GM12878 (cell line): ENCODE measurements at regions not wholly inside any gene's neighbourhood (a gene's known extent, or its start where the extent isn't known, plus 50 kb on each side); places are given as distances from the start of the nearest gene placed in this dataset.

Experiments
- ATAC-seq: fragments of 200-7000 bp; cut with Tn5 transposase; 3 replicates; pipeline ENCODE4 v1.9.1; 2020; ENCODE audit warnings: mild to moderate bottlenecking, moderate library complexity
- BruUV-seq: library from RNA; stranded (reverse); fragments of 400-500 nt; replicated peaks from 2 replicates; lab custom pipeline; 2021; lab: Mats Ljungman, UMichigan
- CTCF ChIA-PET: fragments of 300-600 bp; sonication (Branson Sonifier 250); formaldehyde crosslinking; extraction: SDS; loops from one replicate; lab custom pipeline; 2021; ENCODE audit warnings: inconsistent platforms; lab: Yijun Ruan, JAX
- POLR2A ChIA-PET: fragments of 350-600 bp; formaldehyde crosslinking; extraction: SDS; loops from one replicate; lab custom pipeline; 2021; ENCODE audit warnings: inconsistent platforms; lab: Charles Lee
- RAD21 ChIA-PET: fragments of 300-600 bp; sonication (Branson Sonifier 250); formaldehyde crosslinking; loops from one replicate; lab custom pipeline; 2023; ENCODE audit warnings: antibody characterized with exemption; ENCODE audit not compliant: unreplicated experiment; lab: Charles Lee
- SMC1A ChIA-PET: fragments of 300-600 bp; sonication (Branson Sonifier 250); formaldehyde crosslinking; loops from one replicate; lab custom pipeline; 2023; ENCODE audit not compliant: unreplicated experiment, uncharacterized antibody; lab: Charles Lee
- DNase-seq: peaks from one replicate; pipeline ENCODE4 v3.0.0-alpha.2; 2011; ENCODE audit warnings: low read depth, low spot score
- FAIRE-seq: peaks from 3 replicates; lab custom pipeline; 2011; peaks lifted over from hg19 to GRCh38; lab: Jason Lieb, UNC
- H2AFZ ChIP-seq: 2 replicates; pipeline ENCODE4 v1.6.0; 2011; ENCODE audit warnings: low read depth, low read length, control low read depth; ENCODE audit not compliant: control insufficient read depth
- H3K27ac ChIP-seq: 2 replicates; pipeline ENCODE4 v1.5.1; 2011; ENCODE audit warnings: control low read depth; ENCODE audit not compliant: control insufficient read depth, insufficient read depth
- H3K27me3 ChIP-seq, 2 experiments: replicated peaks in 1 of 2; 2 replicates each; pipeline versions ENCODE4 v1.6.0 to v1.6.1; 2011; ENCODE audit warnings: low read length in 1 of 2; ENCODE audit not compliant: control insufficient read depth in 2 of 2, insufficient read depth in 2 of 2
- H3K36me3 ChIP-seq, 2 experiments: 2 replicates each; pipeline ENCODE4 v1.5.1; 2011; ENCODE audit warnings: low read length in 1 of 2; ENCODE audit not compliant: control insufficient read depth in 2 of 2, insufficient read depth in 2 of 2
- H3K4me1 ChIP-seq: 2 replicates; pipeline ENCODE4 v1.6.1; 2011; ENCODE audit warnings: mild to moderate bottlenecking, low read length, moderate library complexity, mixed read lengths; ENCODE audit not compliant: control insufficient read depth, insufficient read depth
- H3K4me2 ChIP-seq: 2 replicates; pipeline ENCODE4 v1.6.0; 2011; ENCODE audit warnings: control low read depth; ENCODE audit not compliant: control insufficient read depth, insufficient read depth
- H3K4me3 ChIP-seq: fragments of 200-600 bp; sonication (generic); 2 replicates; pipeline ENCODE4 v1.5.1; 2016
- H3K79me2 ChIP-seq: 2 replicates; pipeline ENCODE4 v1.6.0; 2011; ENCODE audit warnings: low read length; ENCODE audit not compliant: control insufficient read depth, insufficient read depth
- H3K9ac ChIP-seq: 2 replicates; pipeline ENCODE4 v1.8.0; 2011; ENCODE audit warnings: low read length, control low read depth, mixed read lengths; ENCODE audit not compliant: control insufficient read depth, insufficient read depth
- H3K9me3 ChIP-seq: replicated peaks from 3 replicates; pipeline ENCODE4 v1.5.1; 2011; ENCODE audit warnings: mild to moderate bottlenecking, low read length; ENCODE audit not compliant: control insufficient read depth, insufficient read depth
- H4K20me1 ChIP-seq: 2 replicates; pipeline ENCODE4 v1.6.0; 2011; ENCODE audit not compliant: control insufficient read depth, insufficient read depth
- ASH2L ChIP-seq: fragments of 300-600, 200-600 bp; sonication (generic); IDR thresholded peaks from 2 replicates; pipeline ENCODE4 v1.6.1; 2017; ENCODE audit warnings: low read depth, mild to moderate bottlenecking, borderline replicate concordance
- ATF7 ChIP-seq: fragments of 450-650 bp; IDR thresholded peaks from 2 replicates; pipeline ENCODE4 v1.6.1; 2016; ENCODE audit warnings: low read depth, mild to moderate bottlenecking
- CREB1 ChIP-seq: IDR thresholded peaks from 2 replicates; pipeline ENCODE4 v1.6.1; 2012; ENCODE audit warnings: low read depth, mild to moderate bottlenecking, inconsistent platforms
- ETV6 ChIP-seq, 2 experiments: fragments of 450-650 bp in 1 of 2; IDR thresholded peaks in 1 of 2; conservative IDR thresholded peaks in 1 of 2; 2 replicates each; pipeline ENCODE4 v1.6.1; 2014; ENCODE audit warnings: antibody characterized with exemption in 1 of 2, borderline replicate concordance in 1 of 2, low read depth in 1 of 2, mild to moderate bottlenecking in 1 of 2, moderate library complexity in 1 of 2
- FOS ChIP-seq: IDR thresholded peaks from 3 replicates; pipeline ENCODE4 v1.6.1; 2011; ENCODE audit warnings: borderline replicate concordance; ENCODE audit not compliant: insufficient read length; ENCODE audit errors: extremely low read depth
- HDAC2 ChIP-seq: fragments of 200-600 bp; sonication (generic); IDR thresholded peaks from 2 replicates; pipeline ENCODE4 v1.6.1; 2017
- KLF5 ChIP-seq: fragments of 450-650 bp; IDR thresholded peaks from 2 replicates; pipeline ENCODE4 v1.6.1; 2014; ENCODE audit warnings: mild to moderate bottlenecking; ENCODE audit not compliant: partially characterized antibody
- MAX ChIP-seq: IDR thresholded peaks from 2 replicates; pipeline ENCODE4 v1.6.1; 2012; ENCODE audit warnings: low read depth, low read length, improper control_type of control experiment
- MXI1 ChIP-seq: fragments of 150-350 bp; IDR thresholded peaks from 2 replicates; pipeline ENCODE4 v1.6.1; 2011; ENCODE audit warnings: low read depth, mild to moderate bottlenecking, inconsistent platforms, low read length, improper control_type of control experiment
- RAD21 ChIP-seq: IDR thresholded peaks from 2 replicates; pipeline ENCODE4 v1.6.1; 2011; ENCODE audit warnings: mild to moderate bottlenecking, low read depth, low read length, moderate library complexity; ENCODE audit not compliant: insufficient read depth
- SP1 ChIP-seq: IDR thresholded peaks from one replicate; pipeline ENCODE4 v1.6.1; 2011; ENCODE audit warnings: low read depth, low read length
- SPI1 ChIP-seq: IDR thresholded peaks from 2 replicates; pipeline ENCODE4 v1.6.1; 2011; ENCODE audit warnings: low read depth, mild to moderate bottlenecking, low read length, moderate library complexity, borderline replicate concordance; ENCODE audit not compliant: insufficient read depth
- SREBF1 ChIP-seq: IDR thresholded peaks from 2 replicates; pipeline ENCODE4 v1.6.1; 2012; ENCODE audit warnings: mild to moderate bottlenecking, low read length
- ZNF274 ChIP-seq: IDR thresholded peaks from one replicate; pipeline ENCODE4 v1.8.0; 2011; ENCODE audit not compliant: insufficient read length, insufficient read depth
- in situ Hi-C: fragments of 300-500 bp; cut with MboI; formaldehyde crosslinking; loops from 9 replicates; pipeline ENCODE4 v1.14.3; 2018; ENCODE audit warnings: mixed read lengths
- intact Hi-C: fragments of 100-400 bp; cut with micrococcal nuclease; formaldehyde crosslinking; loops from one replicate; pipeline ENCODE4 v1.14.2; 2022; ENCODE audit not compliant: unreplicated experiment

- Histone ChIP-seq H3K36me3 (no peaks in the 10 kb centered on the region), H3K4me1 (no peaks in the 10 kb centered on the region), H3K9ac (no peak overlapping the region), H3K27me3 (no peaks in the 10 kb centered on the region; a peak in 1 of 4 replicates), H3K4me2 (no peak overlapping the region), H2AFZ (no peak overlapping the region), H3K79me2 (no peaks in the 10 kb centered on the region), H4K20me1 (no peaks in the 10 kb centered on the region)
- intact Hi-C loops, result no loop called here
- POLR2A ChIA-PET, result no interaction called here
- CTCF ChIA-PET, result no interaction called here
- TF ChIP-seq HDAC2 (no peak), KLF5 (no peak), RAD21 (no peak), ATF7 (no peak), ASH2L (no peak), MAX (no peak), ZNF274 (no peak), MXI1 (no peak), SPI1 (no peak), SREBF1 (no peak), SP1 (no peak), CREB1 (no peak), ETV6 (conservative IDR thresholded peaks at IDR 0.05 in 1 of 2, IDR thresholded peaks at IDR 0.05 in 1 of 2; ENCODE audit: borderline replicate concordance in 1 of 2, low read depth in 1 of 2) (no peak), FOS (no peak)
- TF ChIP-seq, all 136 proteins: peak for 0
- SMC1A ChIA-PET, result no interaction called here
- DNase-seq, result no peak
- Histone ChIP-seq H3K27ac (no peak overlapping the region), H3K9me3 (no peaks in the 10 kb centered on the region), H3K4me3 (no peak overlapping the region)
- RAD21 ChIA-PET, result no interaction called here
- in situ Hi-C loops, result no loop called here
- BruUV-seq, result no TSS peak
- ATAC-seq, result no peak
- no peak for FAIRE-seq
Measured at GRCh38 chr2:145070703-145071102, 550.8 kb upstream of the ZEB2 start.
